ENCODE measurements at regions not wholly inside any gene's neighbourhood (a gene's known extent, or its start where the extent isn't known, plus 50 kb on each side); places are given as distances from the start of the nearest gene placed in this dataset.

DNA sequence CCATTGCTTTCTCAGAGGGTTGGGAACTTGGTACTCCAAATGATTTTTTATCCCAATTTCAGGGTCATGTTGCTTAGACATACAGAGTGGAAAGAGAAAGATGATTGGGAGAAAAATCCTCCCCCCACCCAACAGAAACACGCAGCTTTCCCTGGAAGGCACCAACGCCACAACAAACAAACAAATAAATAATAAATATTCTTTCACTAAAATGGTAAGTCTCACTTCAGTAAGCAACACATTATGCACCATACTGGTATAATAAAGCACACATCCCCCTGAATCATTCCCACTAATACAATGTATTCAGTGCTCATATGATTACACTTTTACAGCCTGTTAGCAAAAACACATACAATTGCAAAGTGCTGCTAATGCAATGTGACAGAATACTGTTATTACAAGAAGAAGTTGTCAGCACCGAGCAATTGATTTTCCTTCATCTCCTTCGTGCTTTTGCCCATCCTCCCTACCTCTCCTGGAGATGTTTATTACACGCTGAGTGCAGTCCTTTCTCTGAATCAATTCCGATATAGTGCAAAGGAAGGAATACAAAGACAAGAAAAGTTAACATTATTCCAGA is 359.9 kb downstream of the TXNL1 start:
- TF ChIP-seq, protein P1, sequence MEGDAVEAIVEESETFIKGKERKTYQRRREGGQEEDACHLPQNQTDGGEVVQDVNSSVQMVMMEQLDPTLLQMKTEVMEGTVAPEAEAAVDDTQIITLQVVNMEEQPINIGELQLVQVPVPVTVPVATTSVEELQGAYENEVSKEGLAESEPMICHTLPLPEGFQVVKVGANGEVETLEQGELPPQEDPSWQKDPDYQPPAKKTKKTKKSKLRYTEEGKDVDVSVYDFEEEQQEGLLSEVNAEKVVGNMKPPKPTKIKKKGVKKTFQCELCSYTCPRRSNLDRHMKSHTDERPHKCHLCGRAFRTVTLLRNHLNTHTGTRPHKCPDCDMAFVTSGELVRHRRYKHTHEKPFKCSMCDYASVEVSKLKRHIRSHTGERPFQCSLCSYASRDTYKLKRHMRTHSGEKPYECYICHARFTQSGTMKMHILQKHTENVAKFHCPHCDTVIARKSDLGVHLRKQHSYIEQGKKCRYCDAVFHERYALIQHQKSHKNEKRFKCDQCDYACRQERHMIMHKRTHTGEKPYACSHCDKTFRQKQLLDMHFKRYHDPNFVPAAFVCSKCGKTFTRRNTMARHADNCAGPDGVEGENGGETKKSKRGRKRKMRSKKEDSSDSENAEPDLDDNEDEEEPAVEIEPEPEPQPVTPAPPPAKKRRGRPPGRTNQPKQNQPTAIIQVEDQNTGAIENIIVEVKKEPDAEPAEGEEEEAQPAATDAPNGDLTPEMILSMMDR (IDR thresholded peaks at IDR 0.05) = no peak
- no peak for TF ChIP-seq POLR2A (IDR thresholded peaks at IDR 0.05)
- no peak for TF ChIP-seq EP300 (IDR thresholded peaks at IDR 0.05)
- no peak for TF ChIP-seq POLR2AphosphoS5 (IDR thresholded peaks at IDR 0.05)

Data from gastroesophageal sphincter (tissue), 3 donors.